ENCODE measurements at regions not wholly inside any gene's neighbourhood (a gene's known extent, or its start where the extent isn't known, plus 50 kb on each side); places are given as distances from the start of the nearest gene placed in this dataset.

DNA sequence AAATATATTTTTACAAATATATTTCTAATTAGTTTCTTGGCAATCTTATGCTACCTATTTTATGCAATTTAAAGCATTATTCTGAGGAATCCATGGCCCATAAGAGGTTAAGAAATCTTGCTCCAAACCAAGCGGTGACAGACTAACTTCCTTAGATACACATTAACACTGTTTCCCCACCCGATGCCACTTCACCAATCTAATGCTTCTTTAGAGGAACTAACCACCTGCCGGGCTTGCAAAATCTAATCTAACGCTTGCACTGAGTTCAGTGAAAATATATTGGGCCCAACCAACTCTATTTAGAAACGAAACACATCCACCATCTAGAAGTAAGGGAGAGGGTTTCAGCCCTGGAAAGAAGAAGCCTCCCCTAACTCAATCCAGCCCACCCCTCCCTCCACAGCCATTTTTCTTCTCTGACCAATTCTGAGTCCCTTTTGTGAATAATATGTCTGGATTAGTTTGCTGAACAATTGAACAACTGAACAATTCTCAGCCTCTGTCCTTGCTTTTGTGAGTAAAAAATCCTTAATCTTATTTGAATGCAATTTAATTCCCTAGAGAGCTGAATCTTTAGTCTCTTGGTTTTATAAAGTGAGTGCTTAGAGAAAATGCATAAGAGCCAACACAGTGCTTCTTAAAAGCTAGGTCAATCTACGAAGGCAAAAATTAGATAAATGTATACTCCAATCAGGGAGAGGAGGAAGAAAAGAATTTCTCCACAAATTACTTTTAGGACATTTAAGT, 150.4 kb upstream of the ADAMTS9 start:
- TF ChIP-seq, protein P1, sequence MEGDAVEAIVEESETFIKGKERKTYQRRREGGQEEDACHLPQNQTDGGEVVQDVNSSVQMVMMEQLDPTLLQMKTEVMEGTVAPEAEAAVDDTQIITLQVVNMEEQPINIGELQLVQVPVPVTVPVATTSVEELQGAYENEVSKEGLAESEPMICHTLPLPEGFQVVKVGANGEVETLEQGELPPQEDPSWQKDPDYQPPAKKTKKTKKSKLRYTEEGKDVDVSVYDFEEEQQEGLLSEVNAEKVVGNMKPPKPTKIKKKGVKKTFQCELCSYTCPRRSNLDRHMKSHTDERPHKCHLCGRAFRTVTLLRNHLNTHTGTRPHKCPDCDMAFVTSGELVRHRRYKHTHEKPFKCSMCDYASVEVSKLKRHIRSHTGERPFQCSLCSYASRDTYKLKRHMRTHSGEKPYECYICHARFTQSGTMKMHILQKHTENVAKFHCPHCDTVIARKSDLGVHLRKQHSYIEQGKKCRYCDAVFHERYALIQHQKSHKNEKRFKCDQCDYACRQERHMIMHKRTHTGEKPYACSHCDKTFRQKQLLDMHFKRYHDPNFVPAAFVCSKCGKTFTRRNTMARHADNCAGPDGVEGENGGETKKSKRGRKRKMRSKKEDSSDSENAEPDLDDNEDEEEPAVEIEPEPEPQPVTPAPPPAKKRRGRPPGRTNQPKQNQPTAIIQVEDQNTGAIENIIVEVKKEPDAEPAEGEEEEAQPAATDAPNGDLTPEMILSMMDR (IDR thresholded peaks at IDR 0.05), result no peak
- no peak for TF ChIP-seq POLR2A (IDR thresholded peaks at IDR 0.05)

Data from transverse colon (tissue), 3 donors.